SKM-1 (cell line): ENCODE measurements at regions not wholly inside any gene's neighbourhood (a gene's known extent, or its start where the extent isn't known, plus 50 kb on each side); places are given as distances from the start of the nearest gene placed in this dataset.

Experiments
- DNase-seq: peaks from one replicate; lab custom pipeline; 2025; ENCODE audit not compliant: unreplicated experiment; lab: John Stamatoyannopoulos, UW

DNA sequence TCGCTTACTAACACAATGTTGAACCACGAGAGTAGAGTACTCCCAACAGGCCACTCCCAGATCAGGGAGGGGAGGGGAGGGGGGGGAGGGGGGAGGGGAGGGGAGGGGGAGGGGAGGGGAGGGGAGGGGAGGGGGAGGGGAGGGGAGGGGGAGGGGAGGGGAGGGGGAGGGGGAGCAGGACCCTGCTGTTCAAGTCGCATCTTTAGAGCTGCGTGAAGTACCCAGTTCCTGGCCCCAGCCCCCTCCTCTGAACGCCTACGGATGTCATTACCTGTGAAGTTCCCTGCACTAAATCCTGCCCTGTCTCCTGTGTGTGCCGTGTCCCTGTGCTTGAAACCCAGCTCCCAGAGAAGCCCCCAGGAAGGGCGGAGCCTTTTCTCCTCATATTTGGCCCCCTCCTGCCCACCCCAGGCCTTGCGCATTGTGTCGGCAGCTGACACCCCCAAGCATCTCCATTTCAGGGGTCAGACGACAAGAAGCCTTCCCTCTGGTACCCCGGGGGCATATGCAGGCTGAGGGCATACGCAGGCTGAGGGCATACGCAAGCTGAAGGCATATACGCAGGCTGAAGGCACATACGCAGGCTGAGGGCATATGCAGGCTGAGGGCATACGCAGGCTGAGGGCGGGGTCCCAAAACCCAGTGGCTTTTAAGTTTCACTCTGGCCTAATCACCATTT, 330.2 kb downstream of the C16orf95 start:
- no peak for DNase-seq

DNA sequence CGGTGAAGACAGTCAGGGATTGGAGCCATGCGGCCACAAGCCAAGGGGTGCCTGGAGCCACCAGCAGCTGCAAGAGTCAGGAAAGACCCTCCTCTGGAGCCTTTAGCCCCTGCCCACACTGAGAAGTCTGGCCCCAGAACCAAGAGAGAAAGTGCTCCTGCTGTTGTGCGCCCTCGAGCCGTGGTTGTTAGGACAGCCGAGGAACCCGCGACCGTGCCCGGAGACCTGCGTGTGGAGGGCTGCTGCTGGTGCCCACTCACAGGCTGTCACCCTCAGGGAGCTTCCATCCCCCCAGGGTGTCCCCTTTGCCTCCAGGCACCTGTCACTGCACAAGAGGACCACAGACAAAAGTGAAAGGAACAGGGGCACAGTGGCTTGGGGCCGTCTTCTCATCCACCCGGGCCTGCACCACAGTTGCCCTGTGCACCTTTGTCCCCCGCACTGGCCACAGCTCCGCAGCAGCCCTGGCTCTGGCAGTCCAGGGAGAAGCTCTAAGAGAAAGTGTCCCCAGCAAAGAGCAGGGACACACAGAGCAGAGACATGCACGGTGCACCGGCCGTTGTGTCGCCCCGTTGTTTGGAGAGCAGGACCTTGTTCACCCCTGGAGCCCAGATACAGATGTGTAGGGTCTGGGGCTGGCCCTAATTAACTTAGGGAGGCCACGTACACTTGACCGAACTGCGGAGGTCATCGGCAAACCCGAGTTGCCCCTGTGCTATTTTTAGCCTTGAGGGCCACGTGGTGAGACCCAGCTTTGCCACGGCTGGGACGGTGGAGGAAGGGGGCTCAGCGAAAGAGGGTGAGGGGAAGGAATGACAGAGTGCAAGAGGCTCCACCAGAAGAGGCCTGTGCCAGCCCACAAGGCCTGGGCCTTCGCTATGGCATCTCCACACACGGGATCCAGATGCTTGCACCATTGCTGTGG, 329.2 kb downstream of the C16orf95 start:
- DNase-seq, result no peak

DNA sequence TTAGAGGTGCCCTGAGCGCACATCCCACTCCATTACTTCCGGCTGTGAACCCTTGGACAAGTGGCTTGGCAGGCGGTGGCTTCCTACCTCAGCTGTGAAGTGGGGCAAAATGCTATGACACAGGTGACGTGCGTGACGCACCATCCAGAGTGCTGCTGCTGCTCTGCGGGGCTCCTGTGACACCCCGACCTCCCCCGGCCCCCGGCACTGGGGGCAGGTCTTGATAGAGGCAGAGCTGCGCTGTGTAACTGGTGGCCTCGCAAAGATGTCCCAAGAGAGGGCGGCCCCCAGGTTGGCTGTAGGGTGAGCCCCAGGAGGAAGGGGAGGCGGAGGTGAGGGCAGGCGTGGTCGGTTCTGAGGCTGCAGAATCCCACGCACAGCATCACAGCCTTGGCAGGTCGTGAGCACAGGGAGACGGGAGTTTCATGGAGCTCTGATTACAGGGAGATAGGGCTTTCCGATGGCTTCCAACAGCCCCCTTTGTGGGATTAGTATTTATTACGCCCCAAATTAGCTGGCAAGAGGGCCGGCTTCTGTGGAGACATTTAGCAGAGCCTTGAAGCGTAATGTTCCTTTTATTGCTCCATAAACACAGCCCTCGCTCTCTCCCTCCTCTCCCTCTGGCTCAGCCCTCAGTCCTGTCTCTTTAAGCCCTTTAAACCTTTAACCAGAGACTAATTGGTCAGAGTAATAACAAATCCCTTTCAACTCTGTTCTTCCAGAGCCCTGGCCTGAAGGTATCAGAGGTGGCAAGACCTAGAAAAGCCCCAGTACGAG, 328.1 kb downstream of the C16orf95 start:
- no peak for DNase-seq

DNA sequence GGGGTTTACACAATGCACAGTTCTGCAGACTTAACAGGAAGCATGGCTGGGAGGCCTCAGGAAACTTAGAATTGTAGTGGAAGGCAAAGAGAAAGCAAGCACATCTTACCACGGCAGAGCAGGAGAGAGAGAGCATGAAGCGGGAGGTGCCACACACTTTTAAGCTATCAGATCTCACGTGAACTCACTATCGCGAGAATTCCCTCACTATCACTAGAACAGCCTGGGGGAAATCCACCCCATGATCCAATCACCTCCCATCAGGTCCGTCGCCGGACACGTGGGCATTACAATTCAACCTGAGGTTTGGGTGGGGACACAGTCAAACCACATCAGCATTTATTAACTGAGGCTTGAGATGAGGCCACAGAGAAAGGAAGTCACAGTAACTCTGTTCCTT, 326.7 kb downstream of the C16orf95 start:
- DNase-seq, result no peak

DNA sequence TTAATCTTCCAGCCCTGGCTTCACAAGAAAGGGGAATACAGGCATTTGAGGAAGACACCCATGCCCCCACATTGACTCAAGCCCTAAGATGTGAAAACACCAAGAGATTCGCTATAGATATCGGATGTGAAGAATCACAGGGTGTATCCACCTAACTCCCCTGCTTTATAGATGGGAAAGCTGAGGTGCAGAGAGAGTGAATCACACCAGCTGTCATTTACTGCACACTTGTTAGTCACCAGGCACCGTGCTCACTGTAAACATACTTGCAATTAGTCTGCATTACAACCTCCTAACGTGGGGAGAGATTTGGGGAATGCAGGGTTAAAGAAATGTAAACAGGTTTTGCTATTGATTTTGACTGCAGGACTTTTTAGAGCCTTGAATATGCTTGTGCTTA, 325.5 kb downstream of the C16orf95 start:
- DNase-seq, result no peak

DNA sequence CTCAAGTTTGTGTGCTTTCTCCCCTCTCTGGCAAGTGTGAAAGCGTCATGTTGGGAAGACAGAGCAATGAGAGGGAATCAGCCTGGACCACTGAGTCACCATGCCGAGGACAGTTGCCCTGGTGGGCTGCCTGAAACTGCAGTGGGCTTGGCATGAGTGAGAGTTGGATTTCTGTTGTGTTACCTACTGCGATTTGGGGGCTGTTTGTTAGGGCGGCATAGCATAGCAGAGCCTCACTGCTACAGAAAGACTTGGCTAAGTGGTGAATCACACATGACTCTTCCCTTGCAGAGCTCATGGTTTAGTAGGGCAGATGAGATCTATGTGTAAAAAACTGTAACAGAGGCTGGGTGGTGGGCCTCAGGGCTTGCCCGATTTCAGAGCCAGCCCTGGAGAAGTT, 324.6 kb downstream of the C16orf95 start:
- no peak for DNase-seq

DNA sequence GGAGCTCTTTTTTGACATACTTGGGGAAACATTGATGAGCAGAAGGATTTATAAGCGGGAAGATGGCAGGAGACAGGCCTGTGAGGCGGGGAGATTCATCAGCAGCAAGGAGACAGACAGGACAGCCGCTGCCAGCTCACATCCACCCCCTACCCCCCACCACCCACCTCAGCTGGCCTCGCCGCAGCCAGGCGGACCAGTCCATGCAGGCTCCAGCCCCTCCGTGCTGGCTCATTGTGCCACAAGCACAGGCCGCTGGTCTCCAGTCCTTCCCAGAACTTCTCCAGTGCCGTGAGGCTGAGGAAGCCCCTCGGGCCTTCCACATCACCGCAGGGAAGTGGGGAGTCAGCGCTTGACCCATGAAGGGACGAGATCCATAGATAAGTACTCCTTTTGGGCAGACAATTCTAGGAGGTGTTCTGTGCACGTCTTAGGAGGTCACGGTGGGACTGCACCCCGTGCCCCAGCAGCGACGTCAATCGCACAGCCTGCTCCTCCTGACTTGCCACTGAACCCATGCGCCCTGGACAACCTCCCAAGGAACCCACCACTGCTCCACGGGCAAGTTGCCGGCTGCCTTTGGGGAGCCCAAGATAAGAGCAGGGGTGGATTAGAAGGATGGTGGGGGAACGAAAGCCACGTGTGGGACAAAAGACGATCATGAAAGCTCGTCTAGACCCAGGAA, 323.6 kb downstream of the C16orf95 start:
- DNase-seq, result no peak

DNA sequence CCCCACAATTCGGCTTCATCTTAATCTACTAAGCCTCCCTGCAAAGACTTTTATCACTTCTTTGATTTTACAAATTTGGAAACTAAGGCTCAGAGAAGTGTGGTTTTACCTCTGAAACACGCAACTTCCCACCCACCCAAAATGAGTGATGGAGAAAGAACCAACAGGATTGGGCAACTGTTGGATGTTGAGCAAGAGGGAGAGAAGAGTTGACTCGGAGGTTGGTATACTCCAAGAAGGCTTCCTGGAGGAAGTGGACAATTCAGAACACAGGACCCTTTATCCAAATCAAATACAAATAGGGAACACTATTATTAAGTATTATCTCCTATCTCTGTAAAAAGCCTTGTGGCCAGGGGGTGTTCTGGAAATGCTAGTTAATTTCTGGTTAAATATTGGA, 323.0 kb downstream of the C16orf95 start:
- DNase-seq, result no peak

DNA sequence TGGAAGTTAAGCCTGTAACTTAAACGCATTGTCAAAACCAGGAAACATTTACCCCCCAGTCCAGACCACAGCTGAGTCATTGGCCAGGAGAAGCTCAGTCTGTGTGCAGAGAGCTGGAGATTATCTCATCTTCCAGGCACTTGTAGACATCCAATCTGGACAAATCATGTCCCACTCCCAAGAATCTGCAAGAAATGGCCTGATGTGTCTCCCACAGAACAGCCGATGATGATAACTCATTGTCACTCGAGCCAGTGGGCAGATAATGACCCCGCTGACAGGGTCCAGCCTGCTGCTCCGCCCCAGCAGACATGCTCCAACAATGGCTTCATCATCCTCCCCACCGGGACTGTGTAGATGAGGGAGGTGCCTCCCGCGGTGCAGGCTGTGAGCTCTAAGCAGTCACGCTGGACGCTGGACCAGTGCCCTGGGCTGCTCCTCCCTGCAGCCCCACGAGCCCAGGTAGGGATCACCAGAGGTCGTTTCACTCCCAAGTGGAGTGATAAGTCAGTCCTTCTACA, 322.5 kb downstream of the C16orf95 start:
- DNase-seq, result no peak

DNA sequence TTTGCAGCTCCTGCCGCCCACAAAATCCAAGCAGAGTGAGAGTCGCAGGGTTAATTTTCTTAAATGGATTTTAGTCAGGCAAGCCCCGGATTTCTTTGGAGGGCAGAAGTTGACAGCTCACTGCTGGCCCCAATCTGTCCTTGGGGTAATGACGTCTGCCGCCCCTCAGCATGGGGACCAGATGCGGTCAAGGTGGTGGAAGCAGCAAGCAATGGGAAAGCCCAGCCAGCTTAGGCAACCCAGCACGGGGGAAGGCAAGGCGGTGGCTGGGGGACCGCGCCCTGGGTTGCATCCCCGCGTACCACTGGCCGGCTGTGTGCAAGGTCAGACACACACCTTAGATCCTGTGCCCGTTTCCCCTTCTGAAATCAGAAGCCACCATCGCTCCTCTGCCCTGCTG, 321.7 kb downstream of the C16orf95 start:
- no peak for DNase-seq

DNA sequence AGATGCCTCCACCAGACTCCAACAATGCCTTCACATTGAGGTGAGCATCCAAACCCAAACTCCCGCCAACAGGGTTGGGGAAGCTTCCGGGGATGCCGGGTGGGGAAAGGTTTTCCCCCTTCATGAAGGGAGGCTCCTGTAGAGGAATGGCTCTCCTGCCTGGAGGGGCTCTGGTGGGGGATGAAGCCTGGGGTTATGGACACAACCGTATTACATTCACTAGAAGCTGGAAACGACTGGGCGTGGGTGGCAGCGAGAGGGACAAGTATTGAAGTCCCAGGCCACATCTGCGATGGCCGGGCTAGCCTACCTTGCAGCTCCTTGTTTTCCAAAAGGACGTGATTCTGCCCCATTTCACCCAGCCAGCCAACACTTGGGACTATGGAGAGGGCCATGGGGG, 321.1 kb downstream of the C16orf95 start:
- DNase-seq, result no peak

DNA sequence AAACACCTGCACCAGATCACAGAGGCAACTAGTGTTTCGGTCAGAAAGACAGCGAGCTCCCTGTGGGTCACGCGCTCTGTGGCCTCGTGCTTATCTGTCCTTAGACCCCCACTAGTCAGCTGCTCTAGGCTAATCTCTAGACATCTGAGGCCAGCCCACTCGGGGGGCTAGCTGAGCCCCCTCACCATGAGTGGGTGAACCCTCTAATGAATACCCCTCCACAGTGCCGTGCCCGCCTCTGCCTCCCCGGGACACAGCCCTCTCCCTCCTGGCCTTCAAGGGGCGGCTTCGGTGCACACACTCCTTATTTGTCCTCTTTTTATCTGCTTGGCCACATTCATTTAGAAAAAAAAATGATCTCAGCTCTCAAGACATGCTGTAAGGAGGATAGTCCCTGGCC, 320.1 kb downstream of the C16orf95 start:
- DNase-seq, result no peak

DNA sequence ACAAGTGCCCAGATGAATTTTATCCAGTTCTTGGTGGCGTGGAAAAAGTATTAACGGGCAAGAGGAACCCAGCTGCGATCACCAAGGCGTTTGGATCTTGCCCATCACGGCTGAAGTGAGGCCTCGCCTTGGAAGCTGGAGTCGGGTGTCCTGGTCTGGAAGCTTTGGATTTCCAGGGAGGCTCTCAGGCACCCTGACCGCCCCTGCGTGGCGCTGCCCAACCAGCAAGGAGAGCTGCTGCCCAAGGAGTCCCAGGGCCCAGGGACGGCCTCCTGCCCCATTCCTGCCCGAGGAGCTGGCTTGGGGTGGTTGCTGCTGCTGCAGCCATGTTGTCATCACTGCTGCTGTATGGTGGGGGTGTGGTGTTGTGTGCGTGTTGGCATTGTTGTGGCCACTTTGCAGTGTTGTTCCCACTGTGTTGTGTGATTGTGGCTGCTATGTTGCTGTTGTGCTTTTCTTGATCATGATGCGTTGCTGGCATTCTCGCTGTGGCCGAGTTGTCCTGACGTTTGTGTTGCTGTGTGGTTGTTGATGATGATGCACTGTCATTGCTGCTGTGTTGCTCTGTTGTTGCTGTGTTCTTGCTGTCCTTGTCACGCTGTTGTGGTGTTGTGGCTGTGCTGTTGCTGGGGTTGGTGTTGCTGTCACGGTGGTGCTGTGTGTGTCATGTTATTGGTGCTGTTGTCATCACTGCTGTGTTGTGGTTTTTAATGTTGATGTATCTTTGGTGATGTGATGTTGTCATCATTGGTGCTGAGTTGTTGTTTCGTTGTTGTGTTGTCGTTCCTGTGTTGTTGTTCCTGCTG, 318.8 kb downstream of the C16orf95 start:
- no peak for DNase-seq

DNA sequence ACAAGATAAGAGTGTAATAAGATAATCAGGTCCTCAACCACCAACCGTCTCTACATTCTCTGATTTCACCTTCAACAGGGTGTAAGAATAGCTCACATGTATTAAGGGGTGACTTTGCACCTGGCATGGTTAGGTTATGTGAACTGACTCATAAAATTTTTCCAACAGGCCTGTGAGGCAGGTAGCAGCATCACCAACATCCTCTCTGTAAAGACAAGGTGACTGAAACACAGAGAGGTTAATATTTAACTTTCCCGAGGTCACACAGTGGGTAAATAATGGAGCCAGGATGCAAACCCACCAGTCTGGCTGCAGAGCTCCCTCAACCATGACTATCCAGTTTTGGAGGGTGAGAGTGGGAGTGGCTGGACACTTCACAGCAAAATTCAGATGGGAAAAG, 317.2 kb downstream of the C16orf95 start:
- DNase-seq, result no peak

DNA sequence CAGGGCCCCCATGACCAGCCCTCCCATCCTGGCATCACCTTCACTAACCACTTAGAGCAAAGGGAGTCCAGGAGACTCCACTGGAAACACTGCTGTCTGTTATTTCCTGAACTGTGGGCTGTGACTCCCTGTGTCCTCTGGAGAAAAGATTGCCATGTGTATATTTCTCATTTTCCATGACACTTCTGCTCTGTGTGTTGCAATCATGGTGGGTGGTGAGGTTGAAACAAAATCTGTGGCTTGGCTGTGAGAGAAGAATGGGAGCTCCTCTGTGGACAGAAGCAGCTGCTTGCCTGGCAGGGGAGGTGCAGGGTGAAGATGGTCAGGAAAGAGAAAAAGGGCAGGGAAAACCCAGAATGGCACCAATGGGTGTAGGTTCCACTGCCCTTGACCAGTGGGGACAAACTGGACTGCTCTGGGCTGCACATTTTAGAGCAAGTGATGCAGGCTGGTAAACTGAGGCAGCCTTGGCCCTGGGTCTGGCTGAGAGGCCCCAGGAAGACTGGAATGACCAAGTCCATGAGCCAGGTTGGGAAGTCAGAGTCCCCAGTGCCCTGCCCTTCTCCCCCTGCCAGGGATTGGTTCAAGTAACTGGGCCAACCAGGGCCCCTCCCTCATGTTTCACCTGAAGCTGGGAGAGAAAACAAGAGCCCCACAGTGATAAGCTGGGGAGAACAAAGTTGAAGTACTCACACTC, 314.3 kb downstream of the C16orf95 start:
- no peak for DNase-seq

DNA sequence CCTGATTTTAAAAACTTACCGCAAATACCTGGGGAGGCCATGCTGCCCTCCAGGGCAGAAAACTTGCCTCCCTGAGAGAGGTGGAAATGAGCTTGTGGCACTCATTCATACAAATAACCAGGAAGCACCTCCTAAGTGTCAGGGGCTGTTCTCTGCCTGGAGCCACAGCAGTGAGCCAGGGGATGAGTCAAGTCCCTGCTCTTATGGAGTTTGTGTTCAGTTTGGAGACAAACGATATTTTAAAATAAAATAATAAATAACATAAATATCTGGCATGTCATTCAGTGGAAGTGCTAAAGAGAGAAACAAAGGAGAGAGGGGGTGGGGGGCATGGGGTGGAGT, 313.8 kb downstream of the C16orf95 start:
- no peak for DNase-seq

DNA sequence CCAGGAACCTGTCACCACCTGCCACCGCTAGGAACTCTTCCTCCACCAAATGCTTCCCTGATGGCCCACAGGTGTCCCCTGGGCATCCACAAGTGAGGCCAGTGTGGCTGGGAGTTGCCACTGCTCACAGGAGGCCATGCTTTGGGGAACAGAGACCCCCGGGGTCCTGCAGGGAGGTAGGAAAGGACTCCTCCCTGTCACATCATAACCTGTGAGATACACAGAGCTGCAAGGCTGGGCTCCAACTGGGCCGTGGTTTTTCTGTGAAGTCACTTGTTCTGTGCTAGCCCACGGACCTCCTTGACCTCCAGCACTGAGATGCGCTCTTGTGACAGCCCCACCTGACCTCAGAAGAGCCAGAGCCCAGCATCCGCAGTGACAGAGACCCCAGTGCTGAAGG, 311.2 kb downstream of the C16orf95 start:
- no peak for DNase-seq

DNA sequence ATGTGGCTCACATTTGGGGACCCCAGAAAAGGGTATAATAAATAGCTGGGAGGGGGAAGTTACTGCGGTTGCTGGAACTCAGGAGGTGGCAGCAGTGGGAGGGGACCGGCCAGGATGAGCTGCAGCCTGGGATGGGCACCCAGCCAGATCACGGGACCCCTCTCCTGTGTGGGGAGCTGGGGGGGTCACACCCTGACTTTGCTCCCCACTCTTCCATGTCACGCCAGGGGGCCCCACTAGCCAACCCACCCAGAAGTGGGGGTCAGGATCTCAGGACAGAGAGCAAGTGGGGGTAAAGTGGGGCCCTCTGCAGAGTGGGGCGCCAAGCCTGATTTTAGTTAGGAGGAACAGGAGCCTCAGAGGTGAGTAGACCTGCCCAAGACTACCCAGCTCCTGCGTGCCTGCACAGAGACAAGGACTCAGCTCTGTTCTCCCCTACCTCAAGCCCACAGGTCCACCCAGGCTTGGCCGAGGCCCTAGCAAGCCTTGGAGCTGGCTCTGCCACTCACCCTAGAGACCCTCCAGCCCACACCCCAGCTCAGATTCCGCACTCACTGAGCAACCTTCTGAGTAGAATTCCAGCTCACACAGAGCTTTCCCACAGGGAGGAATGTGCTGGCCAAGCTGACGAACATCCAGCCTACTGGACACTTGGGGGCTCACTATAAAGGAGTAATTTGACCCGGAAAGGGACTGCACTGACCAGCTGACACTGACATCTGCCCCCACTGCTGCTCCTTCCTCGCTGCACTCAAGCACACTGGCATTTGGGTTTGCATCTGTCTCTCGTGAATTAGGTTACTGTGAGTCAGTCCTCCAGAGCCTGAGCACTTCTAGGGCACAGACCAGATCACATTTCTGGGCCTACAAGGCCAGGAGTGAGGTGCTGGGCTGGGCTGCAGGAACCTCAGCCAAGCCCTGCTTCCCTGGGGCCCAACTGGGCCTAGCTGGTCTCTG, 310.1 kb downstream of the C16orf95 start:
- DNase-seq, result no peak
